Left cardiac atrium (tissue), 4 donors: ENCODE measurements at regions not wholly inside any gene's neighbourhood (a gene's known extent, or its start where the extent isn't known, plus 50 kb on each side); places are given as distances from the start of the nearest gene placed in this dataset.

ENCODE experiments used
- ATAC-seq, 2 donors: fragments of 200-7000 bp; cut with Tn5 transposase; one replicate each; pipeline ENCODE4 v1.9.1; 2020; ENCODE audit warnings: mild to moderate bottlenecking in 2 of 2, moderate library complexity in 2 of 2
- DNase-seq: peaks from one replicate; pipeline ENCODE4 v3.0.0-alpha.2; 2020
- intact Hi-C, 2 donors: fragments of 100-400 bp; cut with DNase I; formaldehyde crosslinking; loops; one replicate each; pipeline versions ENCODE4 v1.14.1 to v1.15.1; 2022 to 2023
- donor health status: DM: no; HTN: yes; CAD: no.
- donor health status: DM: no; HTN: yes; CAD: no; lungs with severe emphysema.
- donor health status: DM: yes; HTN: yes; CAD: no.
- donor health status: Dilated cardiomyopathy.

DNA sequence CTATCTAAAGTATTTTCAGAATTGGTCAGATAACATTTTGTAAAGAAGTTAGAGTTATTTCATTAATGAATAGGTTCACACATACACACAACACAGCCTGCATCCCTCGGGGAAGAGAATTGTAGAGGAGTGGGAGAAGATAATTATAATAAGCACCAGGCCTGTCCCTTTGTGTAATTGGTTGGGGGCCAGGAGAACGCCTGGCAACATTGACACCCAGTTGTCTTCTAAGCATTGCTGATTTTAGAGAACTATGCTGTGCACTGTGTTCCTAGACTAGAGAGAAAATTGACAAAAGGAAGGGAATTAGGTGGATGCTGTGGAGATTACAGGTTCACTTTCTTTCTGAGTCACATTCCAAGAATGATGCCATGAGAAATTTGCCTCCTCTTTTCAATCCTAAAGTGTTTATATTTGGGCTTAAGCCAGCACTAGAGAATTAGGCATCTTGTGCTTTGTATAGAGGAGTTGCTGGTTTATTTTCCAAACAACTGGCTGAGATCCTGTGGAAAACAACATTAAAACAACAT lies 247.6 kb downstream of the COX7C start:
- intact Hi-C loops: no loop called here
- ATAC-seq (no peak), DNase-seq (no peak)

DNA sequence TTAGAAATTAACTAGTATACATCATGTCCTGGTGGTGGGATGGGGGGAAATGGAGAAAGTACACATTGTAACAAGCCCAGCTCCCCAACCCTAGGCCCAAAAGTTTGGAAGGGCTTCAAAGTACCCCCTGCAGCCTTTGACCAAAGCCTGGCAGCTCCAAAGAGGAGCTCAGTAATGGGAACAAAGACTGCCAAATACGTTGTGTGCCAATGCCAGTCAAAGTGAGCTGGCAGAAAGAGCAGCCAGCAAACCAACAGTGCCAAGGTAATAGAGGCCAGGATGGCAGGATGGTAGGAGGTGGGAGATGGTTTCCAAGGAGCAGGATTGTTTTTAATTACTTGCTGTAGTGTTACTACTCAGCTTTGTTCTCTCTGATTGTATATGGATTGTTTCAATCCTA lies 248.3 kb downstream of the COX7C start:
- intact Hi-C loops: no loop called here
- peak in 1 of 2 donors; percentile 30 for ATAC-seq
- no peak for DNase-seq

DNA sequence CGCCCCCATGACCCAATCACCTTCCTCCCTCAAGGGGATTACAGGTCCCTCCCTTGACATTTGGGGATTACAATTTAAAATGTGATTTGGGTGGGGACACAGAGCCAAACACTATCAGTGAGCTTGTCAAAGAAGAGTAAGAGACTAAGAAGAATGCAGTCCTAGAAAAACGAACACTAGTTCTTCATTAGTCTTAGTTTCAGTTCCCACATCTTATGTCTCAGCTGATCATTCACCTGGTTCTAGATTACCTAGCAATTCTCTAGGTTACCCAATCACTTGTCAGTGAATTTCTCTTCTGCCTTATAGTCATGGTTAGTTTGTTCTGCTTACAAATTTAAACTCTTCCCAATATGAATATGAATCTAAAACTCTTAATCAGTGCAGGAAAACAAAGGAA lies 251.5 kb downstream of the COX7C start:
- intact Hi-C loops: no loop called here
- ATAC-seq (no peak), DNase-seq (no peak)

DNA sequence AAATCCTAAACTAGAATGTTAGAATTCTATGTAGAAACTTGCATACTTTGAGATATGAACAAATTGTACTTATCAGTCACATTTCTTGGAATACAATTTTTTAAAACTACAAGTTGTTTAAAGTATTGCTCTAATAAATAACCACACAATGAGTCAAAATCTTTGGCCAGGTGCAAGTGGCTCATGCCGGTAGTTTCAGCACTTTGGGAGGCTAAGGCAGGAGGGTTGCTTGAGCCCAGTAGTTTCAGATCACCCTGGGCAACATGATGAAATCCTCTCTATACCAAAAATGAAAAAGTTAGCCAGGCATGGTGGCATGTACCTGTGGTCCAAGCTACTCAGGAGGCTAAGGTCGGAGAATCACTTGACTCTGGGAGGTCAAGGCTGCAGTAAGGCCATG lies 257.8 kb downstream of the COX7C start:
- DNase-seq (no peak), ATAC-seq (no peak)
- intact Hi-C loops: loop anchor here in 1 of 2 donors (5.0 kb wide), 1 partner anchor 137 kb away; no protein-coding TSS in a partner anchor

DNA sequence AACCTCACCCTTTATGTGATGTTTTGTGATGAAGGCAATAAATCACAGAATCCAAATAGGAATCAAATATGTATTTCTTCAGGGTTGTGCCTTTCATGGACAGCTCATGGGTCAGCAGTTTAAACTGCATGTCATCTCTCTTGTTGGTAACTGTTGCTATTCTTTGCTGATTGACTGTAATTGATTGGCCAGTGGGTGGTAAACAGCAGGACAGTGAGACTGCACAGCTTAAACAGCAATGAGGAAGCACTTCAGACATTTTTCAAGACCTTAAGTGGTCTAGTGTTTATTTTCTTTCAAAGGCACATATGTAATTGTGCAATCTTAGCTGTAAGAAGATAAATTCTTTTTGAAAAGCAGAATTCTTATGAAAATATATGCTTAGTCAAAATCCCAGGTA lies 260.5 kb downstream of the COX7C start:
- ATAC-seq (no peak), DNase-seq (no peak)
- intact Hi-C loops: loop anchor here in 1 of 2 donors (5.0 kb wide), 1 partner anchor 134 kb away; no protein-coding TSS in a partner anchor

DNA sequence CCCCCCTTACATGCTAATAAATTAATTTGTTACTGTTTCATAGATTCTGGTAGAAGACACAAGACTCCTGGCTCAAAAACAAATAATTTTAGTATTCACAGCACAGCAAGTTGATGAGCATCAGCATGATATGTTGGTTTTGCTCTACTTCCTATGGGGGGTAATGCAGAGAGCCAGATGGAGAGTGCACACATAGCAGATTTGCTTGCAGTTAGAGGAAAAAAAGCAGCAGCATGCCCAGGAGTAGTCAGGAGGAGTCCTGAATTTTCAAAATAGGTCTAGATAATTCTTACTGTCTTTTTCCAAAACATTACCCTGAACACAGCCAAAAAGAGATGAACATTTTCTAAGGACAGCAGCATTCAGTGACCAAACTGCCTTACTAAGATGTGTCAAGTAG lies 261.3 kb downstream of the COX7C start:
- ATAC-seq (no peak), DNase-seq (no peak)
- intact Hi-C loops: loop anchor here in 1 of 2 donors (5.0 kb wide), 1 partner anchor 133 kb away; no protein-coding TSS in a partner anchor

DNA sequence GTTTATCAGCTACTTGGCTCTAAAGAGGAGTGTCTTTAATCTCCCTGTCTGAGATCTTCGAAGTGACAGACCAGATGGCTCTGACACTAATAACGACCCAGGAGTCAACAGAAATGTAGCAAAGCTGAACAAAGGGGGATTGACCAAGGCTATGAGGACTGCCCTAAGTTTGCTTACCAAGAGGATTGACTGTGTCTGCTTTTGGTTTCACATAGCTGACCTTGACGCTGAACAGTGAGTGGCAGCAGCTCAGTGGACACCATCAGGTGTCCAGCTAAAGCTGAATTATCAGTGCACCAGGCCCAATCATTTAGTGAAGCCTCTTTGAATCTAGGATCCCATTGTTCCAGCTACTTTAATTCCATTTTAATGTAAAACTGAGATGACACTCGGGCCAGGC lies 262.6 kb downstream of the COX7C start:
- no peak for ATAC-seq
- no peak for DNase-seq
- intact Hi-C loops: loop anchor here (2.0 to 5.0 kb wide), 2 partner anchors 87 to 88 kb away; no protein-coding TSS in a partner anchor

DNA sequence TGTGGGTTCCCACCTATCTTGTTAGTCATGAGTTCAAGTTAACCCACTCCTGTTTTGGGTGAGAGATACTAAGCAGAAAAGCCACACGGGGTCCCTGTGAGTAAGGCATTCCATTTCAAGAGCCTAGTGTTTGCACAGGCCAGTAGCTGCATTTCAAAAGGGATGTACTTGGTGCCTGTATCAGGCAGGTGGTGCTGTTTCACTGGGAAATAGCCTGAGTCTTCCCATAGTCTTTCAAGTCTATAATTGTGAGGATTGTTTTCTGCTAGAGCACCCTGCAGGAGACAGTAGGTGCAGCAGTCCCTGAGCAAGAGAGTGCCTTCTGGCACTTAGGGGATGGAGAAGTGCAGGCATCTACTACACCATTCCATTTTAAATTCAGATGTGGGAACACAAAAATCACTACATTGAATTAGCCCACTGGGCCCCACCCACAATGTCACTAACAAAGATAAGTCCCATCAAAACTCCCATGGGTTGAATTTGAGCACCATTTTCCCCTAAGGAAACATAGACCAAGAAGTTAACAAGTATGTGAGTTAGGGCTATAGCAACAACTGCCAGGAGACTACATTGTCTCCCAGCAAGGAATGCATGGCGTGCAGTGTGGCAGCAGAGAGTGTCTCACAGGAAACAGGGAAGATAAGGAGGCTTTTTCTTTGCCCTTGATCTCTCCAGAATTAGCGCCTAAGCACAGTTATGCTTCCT lies 263.2 kb downstream of the COX7C start:
- intact Hi-C loops: loop anchor here (2.0 to 5.0 kb wide), 2 partner anchors 86 to 88 kb away; no protein-coding TSS in a partner anchor
- DNase-seq (peak; percentile 34), ATAC-seq (peak; percentile 94)

DNA sequence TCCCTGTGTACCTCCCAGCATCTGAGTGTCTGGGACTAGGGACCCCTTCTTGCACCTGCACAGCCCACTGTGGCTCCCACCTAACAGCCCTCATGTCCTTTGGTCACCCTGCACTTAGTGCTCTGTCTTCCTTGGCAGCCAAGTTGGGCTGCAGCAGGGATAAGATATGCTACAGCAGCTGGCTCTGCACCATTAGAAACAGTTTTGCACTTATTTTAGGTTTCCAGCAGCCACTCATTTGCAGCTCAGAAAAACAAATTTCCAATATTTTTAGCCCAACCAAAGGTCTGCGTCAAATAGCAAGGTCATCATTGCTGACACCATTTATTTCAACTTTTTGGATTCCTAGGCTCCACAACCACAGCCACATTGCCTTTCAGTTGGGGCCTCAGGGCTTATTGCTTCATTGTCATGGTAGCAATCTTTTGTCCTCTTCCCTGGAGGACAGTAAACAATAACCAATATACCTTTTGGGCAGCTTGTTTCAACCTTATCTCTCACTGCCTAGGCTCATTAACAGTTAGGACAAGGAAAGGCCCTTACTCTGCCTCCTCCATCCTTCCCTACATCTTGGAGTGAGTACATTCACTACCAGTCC lies 263.9 kb downstream of the COX7C start:
- DNase-seq (no peak), ATAC-seq (peak; percentile 39 to 60)
- intact Hi-C loops: loop anchor here (2.0 to 5.0 kb wide), 2 partner anchors 86 to 87 kb away; no protein-coding TSS in a partner anchor

DNA sequence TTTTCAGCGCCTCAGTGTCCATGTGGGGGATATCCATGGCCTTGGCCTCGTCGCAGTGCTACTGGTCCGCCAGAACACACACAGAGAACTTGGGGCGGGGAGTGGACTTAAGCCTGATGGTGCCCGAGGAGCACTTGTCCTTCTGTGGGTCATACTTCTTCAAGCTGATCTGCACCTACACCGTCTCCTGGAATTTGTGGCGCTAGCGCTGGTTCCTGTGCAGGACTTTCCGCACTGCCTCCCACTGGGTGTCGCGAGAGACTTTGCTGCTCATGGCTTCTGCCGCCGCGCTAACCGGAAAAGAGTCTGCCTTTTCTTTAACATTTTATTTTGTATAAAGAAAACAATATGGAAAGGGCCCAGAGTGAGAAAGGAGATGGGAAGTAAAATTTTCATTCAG lies 266.9 kb downstream of the COX7C start:
- DNase-seq (no peak), ATAC-seq (no peak)
- intact Hi-C loops: loop anchor here in 1 of 2 donors (5.0 kb wide), 1 partner anchor 83 kb away; no protein-coding TSS in a partner anchor

DNA sequence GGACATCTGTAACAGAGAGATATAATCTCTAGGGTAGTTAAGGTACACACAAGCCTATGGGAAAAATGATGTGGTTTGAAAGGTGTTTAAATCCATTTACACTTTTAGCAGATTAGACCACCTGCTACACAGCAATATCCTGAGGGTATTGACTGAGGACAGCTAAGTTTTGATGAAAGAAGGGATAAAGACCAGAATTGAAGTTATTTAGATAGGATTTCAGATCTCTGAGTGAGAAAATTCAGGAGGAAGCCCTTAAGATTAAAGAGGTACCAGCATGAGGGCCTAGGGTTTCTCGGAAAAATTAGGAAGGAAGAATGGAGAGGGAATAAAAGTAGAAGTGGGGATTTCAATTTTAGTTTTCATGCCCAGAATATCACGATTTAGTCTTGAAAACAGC lies 267.3 kb downstream of the COX7C start:
- ATAC-seq (no peak), DNase-seq (no peak)
- intact Hi-C loops: no loop called here

DNA sequence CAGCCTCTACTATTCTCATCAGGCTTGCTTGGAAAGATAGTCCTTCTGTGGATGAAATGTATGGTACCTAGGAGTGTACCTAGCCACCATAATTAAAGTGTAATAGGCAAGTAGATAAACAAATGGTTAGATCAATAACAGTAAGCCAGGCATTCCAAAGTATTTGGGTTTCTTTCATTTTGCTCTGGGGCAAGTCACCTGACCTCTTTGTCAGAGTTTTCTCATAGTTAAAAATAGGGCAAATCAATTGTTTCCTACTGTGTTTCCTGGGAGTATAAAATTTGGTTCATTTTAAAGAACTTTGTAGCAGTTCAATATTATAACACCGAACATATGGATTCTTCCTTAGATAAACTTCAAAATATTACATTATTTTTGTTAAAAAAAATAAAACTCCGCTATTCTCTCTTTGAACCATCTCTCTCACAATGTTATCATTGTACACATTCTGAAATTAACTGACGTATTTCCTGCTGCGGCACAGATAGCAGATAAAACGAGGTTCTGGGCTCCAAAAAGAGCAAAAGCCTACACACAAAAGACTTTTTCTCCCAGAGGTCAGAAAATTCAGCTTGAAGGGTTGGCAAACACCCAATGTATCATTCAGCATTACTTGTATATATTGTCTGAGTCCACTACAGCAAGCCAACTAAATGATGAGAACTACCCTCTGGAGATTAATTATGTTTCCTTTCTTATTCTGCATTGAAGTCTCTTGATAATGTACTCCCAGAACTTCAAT lies 267.9 kb downstream of the COX7C start:
- ATAC-seq: no peak
- intact Hi-C loops: no loop called here
- DNase-seq: no peak

DNA sequence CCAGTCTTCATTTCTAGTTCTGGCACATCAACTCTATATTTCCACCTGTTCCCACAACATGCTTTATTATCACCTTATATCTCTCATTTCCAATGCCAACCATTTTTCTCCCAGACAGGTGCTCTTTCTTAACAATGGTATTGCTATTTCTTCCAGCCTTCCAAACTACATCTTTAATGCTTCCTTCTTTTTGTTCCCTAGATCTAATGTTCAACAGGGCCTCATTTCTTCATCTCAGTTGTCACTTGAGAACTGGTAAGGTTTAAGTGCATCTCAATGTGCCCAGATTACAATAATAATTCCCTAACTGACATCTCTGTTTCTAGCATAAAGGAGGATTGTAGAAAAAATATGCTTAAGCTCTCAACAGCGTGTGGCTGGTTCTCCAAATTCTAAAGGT lies 272.6 kb downstream of the COX7C start:
- DNase-seq (no peak), ATAC-seq (no peak)
- intact Hi-C loops: no loop called here

DNA sequence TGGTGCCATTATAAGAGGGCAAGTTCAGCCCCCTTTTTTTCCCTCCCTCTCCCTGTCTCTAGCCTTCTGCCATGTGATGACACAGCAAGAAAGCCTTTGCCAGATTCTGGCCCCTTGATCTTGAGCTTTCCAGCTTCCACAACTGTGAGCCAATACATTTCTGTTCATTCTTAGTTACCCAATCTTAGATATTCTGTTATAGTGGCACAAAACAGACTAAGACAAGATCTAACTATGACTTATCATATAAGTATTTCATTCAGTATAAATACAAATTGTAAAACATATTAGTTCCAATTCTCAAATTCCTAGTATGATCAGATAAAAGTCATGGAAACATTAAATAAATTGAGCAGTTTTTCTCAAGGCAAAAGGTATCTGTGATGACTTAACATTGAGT lies 276.3 kb downstream of the COX7C start:
- intact Hi-C loops: no loop called here

DNA sequence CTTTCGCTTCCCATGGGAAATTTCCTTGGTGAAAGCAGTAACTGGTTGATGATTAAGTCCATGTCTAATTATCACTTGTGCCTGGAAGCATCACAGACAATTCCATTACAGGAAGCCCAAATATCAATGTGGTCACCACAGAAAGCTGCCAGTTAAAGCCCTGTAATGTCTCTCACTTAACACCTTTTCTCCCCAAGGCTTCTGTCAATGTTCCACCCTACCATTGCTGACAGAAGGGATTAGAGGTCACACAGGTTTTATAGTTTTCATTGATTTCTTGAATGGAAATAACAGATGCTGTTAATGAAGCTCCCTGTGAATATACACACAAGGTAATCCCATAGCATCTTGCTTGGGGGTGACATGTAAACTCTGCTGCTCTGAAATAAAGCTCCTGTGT lies 279.2 kb downstream of the COX7C start:
- intact Hi-C loops: no loop called here
- ATAC-seq: no peak
- DNase-seq: no peak

More for the DNA sequence above, 276.3 kb downstream of the COX7C start:
- DNase-seq (no peak), ATAC-seq (no peak)

DNA sequence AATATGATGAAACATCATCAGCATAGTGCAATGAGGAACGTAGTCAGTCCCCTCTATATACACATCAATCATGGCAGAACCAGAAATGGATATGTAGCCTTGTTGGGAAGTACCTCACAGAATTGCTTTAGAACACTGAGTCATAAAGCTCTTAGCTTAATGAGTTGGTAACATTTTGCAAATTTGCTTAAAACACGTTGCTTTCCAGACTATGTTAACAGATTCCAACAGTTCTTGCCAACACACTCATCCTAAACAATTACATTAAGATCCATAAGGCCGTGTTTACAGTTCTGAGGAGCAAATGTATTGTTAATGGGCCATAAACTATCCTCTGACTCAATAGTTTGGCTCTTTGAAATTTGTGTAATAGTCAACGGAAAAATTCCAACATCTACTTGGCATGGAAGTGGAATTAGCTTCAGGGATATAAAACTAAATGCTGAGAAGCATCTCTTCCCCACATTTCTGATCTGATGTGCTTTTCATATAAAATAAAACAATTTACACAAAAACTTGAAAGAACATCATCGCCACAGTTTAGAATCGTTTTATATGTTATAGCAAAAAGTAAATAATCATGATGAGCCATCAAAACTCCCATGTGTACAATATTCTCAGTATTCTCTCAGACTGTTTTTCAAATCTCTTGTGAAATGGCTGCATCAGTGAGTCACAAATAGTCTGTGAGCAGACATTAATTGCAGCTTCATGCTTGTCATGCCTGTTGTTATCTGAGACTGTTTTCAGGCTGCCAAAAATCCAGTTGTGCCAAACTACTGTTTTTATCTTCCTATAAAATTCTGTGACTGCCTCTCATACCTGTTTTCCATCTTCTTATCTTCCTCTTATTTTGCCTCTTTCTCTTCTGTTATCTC lies 291.9 kb downstream of the COX7C start:
- DNase-seq: no peak
- peak in 1 of 2 donors; percentile 85 for ATAC-seq
- intact Hi-C loops: no loop called here

DNA sequence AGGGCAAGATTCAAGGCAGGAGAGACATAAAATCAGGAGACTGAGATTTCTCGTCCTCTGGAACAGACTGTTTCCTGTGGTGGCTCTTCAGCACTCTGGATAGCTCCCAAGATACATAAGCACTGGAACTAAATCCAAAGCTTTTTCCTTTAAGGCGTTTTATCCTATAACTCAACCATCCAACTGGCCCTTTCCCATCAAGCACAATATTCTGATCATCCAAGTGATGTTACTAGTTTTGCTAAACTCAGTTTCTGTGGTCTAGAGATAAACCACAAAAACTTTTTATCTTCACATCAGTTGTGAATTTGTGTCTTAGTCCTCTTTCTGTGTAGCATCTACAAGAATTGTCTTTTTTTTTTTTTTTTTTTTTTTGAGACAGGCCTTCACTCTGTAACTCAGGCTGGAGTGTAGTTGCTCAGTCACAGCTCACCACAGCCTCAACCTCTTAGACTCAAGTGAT lies 299.4 kb downstream of the COX7C start:
- intact Hi-C loops: no loop called here
- DNase-seq (no peak), ATAC-seq (no peak)

DNA sequence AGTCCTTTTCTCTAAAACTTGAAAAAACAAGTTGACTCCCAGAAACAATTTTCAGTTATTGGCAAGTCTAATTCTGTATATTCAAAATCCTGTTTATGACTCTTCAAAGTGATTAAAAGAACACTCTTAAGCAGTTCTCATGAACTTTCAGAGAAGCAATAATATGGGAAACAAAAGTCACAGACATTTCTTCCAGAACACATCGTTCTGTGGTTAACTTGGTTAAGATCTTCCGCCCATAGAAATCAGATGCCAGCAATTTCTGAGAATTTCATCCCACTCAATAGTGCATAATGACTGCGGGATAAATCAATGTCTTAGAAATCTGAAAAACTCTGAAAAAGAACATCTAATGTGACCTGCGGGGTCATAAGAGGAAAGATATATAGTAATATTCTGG lies 300.5 kb downstream of the COX7C start:
- no peak for DNase-seq
- no peak for ATAC-seq
- intact Hi-C loops: no loop called here

DNA sequence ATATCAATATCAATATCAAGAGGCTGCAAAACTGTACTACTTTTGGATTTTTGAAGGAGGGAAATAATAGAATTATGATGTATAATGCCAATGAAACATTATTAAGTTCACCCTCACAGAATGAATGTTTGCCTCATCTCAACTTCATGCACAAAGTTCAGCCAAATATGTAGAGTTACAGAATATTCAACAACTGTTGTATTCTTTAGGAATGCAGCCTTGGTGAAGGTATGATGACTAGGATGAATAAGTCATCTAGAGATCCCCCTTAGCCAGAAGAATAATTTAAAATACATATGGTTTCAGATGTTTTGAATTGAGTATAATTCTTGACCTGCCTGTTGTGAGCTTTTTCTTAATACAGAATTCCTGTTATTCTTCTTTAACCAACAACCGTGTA lies 308.3 kb downstream of the COX7C start:
- ATAC-seq: no peak
- intact Hi-C loops: no loop called here

More for the DNA sequence above, 308.3 kb downstream of the COX7C start:
- DNase-seq: no peak
